ENCODE measurements at regions not wholly inside any gene's neighbourhood (a gene's known extent, or its start where the extent isn't known, plus 50 kb on each side); places are given as distances from the start of the nearest gene placed in this dataset.

DNA sequence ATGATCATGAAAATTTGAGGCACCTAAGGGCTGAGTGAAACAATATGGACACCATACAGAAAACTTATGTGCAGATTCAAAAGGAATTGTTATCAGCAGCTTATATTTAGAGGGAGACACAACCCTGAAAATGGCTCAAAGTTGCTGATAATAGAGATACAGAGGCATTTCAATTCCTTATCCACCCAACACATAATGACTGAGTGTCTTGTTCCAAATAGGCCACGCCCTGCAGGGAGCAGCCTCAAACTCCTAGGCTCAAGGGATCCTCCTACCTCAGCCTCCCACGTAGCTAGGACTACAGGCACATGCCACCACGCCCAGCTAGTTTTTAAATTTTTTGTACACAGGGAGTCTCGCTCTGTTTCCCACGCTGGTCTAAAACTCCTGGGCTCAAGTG is 79.0 kb downstream of the LBH start:
- DNase-seq (ENCODE audit: low spot score) (no peak), FAIRE-seq (no peak)

DNA sequence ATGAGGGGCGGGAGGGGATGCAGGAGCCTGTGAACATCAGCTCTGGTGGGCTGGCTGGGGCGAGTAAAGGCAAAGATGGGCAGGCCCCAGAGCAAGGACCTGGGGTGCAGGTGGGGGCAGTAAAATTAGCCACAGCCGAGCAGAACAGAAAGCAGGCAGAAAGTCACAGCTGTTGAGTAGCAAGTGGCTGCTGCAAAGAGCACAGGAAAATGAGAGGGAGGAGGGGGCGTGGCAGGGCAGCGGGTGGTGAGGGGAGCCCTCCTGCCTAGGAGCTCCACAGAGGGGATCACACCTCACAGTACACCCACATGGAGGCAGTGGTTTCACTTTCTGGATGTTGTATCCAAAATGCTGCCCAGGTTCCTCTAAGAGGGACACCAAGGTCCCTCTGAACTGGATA is 79.6 kb downstream of the LBH start:
- FAIRE-seq, result no peak
- DNase-seq (ENCODE audit: low spot score), result no peak

- FAIRE-seq, result no peak
- DNase-seq (ENCODE audit: low spot score), result no peak
These were observed 80.4 kb downstream of the LBH start for GRCh38 chr2:30311711-30312110.

GRCh38 chr2:30312916-30313315 is 81.6 kb downstream of the LBH start:
- no peak for FAIRE-seq
- DNase-seq (ENCODE audit: low spot score), result no peak

DNA sequence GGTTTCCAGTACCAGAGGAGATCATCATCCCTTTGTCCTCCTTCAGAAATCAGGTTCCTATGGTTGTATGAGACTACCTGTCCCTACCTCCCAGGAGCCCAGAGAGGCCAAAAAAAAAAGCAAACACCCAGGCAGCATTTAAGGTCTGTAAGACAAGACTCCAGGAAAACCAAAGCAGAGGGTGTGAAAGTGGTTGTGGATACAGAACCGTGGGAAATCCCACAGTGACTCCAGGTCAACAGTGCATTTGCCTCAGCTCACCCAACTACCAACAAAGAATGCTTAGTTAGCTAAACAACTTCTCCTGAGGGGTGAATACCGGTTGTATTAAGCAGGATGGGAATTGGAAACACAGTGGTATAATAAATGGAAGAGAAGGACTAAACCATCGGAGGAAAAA is 83.6 kb downstream of the LBH start:
- FAIRE-seq (no peak), DNase-seq (ENCODE audit: low spot score) (no peak)

DNA sequence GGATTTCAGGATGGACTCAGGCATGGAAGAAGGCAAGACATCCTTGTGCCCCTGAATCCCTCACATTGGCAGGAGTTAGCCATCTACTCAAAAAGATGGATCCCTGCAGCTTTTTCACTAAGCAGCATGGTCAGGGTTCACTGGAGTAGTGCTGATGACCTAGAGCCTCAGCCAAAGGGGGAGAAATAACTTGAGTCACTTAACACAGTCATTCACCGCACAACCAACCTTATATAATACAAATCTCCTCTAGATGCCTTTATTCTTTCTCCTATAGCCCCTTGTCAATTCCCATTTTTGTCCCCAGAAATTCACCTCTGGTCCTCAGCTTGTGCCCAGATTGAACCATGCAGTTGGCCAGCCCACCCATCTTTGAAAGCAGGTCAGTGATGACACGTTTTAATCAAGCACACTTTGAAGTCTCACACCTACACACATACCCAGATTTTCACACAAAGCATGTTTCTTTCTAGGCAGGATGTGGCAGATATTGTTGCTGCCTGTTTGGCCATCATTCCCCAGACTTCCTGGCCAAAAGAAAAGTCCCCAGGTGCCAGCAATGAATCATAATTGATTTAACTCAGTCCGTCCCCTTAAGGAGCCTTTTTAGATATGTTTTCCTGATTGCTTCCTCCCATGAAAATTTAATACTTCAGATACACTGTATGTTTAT is 84.2 kb downstream of the LBH start:
- no peak for FAIRE-seq

DNA sequence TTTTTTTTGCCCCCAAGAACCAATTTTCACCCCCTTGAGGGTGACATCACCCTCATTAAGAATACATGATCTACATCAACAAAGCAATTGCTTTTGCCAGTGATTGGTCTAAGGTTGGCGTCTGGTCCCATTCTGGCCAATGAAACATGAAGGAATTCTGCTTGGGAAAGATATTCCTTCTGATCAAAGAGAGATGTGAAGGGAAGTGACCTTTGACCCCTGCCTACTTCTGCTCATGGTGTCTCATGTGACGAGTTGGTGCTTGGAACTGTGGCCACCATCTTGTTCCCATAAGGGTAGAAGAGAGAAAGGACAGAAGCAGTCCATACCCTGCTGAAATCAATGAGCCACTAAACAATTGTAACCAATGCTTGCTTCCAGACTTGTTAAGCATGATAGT is 85.1 kb downstream of the LBH start:
- no peak for FAIRE-seq
- DNase-seq (ENCODE audit: low spot score), result no peak

More for the DNA sequence above, 84.2 kb downstream of the LBH start:
- no peak for DNase-seq (ENCODE audit: low spot score)

DNA sequence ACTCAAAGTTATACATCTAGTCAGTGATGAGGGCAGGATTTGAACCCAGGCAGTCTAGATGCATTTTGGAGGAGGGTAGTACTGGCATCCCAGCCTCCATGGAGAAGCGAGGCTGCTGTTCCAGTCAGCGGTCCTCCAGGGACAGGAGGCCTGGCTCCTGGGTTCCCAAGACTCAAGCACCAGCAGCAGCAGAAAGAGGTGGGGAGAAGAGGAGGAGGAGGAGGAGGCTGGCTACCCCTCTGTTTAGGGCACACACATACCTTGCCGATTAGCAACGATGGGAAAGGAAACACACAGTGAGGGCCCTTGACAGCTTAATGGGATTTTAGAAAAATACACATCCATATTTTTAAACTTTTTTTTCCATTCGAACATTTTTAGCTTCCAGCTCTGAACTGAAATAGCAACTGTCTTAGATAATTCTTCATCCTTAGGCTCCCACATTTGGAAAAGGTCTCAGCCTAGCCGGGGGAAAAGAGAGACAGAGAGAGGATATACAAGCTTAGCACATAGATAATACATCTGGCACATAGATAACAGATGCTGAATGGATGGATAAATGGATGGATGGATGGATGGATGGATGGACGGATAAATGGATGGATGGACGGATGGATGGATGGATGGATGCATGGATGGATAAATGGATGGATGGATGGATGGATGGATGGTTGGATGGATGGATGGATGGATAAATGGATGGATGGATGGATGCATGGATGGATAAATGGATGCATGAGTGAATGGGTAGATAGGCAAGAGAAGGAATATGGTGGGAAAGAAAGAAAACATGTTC is 87.9 kb downstream of the LBH start:
- FAIRE-seq (no peak), DNase-seq (ENCODE audit: low spot score) (no peak)

GRCh38 chr2:30321466-30321865 is 90.1 kb downstream of the LBH start:
- no peak for DNase-seq (ENCODE audit: low spot score)
- FAIRE-seq, result no peak

DNA sequence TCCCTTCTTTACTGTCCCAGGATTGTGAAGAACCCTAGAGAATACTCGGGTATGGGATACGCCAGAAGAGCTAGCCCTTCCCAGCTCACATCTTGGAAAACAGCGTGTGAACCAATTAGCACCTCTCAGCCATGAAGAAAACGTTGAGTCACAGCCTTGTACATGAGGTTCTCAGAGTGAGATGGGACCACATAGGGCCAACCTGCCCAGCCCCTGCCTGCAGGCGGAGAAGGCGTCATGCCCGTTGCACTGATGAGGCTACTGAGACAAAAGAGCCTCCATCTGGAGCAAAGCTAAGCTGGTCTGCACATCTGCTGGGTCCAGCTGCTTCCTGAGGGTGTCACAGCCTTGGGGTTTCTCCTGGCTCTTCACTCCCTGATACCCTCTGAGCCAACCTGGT is 92.2 kb downstream of the LBH start:
- DNase-seq (ENCODE audit: low spot score) (no peak), FAIRE-seq (no peak)

DNA sequence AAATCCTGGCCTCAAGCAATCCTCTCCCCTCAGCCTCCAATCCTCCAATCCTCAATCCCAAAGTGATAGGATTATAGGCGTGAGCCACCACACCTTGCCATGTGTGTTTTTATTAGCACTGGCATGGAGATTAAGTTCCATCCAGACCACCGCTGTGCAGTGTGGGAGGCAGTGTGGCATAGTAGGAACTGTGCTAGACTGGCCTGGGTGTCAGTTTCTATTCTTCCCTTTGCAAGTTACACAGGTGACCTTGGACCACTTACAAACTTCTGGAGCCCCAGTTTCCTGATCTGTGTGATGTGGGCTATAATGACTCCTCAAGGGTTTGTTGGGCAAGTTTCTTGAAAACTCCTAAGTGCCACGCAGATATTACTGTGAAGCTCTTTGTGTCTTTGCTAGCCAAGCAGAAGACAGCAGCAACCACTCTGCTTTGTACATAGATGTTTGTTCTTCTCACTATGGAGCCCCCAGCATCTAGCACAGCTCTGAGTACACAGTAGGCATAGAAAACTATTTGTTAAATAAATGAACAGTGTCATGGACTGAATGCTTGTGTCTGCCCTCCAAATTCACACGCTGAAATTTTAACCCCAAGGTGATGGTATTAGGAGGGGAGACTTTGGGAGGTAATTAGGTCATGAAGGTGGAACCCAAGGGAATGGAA is 93.0 kb downstream of the LBH start:
- DNase-seq (ENCODE audit: low spot score) (no peak), FAIRE-seq (no peak)

DNA sequence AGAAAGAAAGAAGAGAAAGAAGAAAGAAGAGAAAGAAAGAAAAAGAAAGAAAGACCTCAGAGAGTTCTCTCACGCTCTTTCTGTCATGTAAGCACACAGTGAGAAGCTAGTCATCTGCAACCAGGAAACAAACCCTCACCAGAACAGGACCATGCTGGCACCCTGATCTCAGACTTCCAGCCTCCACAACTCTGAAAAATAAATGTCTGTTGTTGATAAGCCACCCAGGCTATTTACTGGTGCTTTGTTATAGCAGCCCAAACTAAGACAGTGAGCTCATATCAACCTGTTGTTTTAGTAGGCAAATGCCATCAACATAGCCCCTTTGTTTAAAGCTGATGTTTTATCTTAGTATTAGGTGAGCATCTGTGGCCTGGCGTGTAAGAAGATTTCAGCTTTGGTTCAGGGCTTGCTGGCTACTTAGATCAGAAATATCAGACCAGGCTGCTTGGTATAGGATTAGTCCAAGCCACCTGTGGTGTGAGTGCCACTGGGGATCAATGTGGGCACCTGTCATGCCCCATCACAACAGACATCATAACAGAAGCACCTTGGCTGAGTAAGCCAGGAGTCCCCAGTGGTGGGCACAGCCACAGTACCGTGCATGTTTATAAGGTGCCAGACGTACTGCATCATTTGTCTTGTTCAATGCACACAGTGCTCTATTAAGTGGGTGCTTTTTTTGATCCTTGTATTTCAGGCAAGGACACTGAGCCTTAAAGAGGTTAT is 94.4 kb downstream of the LBH start:
- DNase-seq (ENCODE audit: low spot score) (no peak), FAIRE-seq (no peak)

- FAIRE-seq (no peak), DNase-seq (ENCODE audit: low spot score) (no peak)
These were observed 95.2 kb downstream of the LBH start for GRCh38 chr2:30326497-30326896.

DNA sequence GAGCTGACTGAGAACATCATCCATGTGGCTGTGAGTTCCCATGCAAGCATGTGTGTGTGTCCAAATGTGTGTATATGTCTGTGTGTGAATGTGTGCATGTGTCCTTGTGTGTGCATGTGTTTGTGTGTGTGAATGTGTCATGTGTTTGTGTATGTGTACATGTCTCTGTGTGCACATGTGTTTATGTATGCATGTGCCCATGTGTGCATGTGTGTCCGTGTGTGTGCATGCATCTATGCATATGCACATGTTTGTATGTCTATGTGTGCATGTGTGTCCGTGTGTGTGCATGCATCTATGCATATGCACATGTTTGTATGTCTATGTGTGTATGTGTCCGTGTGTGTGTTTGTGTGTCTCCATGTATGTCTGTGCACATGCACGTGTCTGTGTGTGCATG is 99.7 kb downstream of the LBH start:
- FAIRE-seq, result no peak

GRCh38 chr2:30331869-30332268 is 100.5 kb downstream of the LBH start:
- FAIRE-seq (no peak), DNase-seq (ENCODE audit: low spot score) (no peak)

More for the DNA sequence above, 99.7 kb downstream of the LBH start:
- no peak for DNase-seq (ENCODE audit: low spot score)

DNA sequence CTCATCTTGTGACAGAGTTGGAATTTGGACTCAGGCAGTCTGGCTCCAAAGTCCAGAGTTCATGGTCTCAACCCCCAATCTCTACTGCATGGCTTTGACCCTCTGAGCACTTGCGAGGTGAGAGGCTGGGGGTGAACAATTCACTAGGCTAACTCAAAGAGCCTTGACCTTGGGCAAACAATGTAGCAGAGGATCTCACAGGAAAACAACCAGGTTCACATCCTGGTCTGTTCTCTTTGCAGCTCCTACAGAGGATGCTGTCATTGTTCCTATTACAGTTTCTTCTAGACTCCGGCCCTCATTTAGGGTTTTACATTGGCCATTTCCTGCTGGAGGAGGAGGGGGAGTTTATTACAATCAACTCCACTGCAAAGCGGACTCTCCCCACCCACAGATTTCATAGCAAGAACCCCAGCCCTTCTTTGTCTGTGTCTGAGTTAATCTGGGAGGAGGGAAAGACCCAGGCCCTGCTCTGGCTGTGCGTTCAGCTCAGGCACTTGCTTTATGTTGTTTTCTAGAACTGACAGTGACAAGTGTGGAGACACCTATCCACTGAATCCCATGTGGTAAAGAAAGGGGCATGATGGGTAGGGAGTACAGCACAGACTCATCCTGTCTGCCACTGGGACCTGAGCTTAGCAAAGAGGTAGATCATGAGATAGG is 101.6 kb downstream of the LBH start:
- DNase-seq (ENCODE audit: low spot score) (no peak), FAIRE-seq (no peak)

GRCh38 chr2:30334762-30335363 is 103.5 kb downstream of the LBH start:
- DNase-seq (ENCODE audit: low spot score), result no peak
- FAIRE-seq, result no peak

- no peak for FAIRE-seq
- no peak for DNase-seq (ENCODE audit: low spot score)
These were observed 104.8 kb downstream of the LBH start for GRCh38 chr2:30336084-30336483.

DNA sequence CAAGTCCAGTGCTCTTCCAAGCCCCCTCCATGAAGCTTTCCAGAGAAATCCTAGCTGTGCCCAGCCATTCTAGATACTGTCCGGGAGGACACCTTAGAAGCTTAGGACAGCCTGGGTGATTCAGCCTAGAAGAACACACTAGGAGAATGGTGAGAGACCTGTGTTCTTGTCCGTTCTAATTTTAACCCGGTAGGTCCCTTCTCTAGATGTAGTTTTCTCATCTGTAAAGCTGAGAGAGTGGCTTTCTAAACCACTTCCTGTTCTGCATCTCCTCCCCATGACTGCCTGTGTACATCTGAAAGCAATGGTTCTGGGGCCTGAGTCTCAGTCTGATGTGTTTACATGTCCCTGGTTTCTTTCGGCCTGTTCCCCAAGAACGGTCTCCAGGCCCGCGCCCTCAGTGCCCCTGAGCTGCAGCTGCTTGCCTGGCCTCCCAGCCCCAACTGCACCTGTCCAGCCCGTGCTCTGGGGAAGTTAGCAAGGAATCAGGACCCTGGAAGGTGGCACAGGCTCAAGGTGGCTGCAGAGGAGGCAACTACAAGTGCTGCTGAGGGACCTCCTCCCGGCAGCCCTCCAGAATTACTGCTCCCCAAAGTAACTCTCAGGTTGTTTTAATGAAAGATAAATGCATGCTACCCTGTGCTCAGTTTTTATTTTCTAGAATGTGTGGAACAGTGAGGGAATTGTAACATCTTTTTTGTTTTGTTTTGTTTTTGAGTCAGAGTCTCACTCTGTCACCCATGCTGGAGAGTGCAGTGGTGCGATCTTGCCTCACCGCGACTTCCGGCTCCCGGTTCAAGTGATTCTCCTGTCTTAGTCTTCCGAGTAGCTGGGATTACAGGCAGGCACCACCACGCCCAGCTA is 105.9 kb downstream of the LBH start:
- FAIRE-seq (no peak), DNase-seq (ENCODE audit: low spot score) (no peak)

DNA sequence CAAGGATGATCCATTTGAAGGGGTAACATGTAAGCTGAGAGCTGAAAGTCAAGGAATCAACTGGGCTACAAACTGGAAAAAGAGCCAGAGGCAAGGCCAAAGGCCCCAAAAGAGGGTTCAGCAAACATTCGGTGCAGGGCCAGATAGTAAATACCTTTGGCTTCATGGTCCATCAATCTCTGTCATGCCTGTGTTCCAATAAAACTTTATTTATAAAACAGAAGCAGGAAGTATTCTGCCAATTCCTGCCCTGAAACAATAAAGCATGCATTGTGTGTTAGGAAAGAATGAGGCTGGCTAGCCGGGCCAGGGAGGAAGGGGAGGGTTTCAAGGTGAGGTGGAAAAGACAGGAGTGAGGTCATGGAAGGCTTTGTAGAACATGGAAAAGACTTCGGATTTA is 107.1 kb downstream of the LBH start:
- FAIRE-seq, result no peak
- no peak for DNase-seq (ENCODE audit: low spot score)
